Kidney (tissue), 13 donors: ENCODE measurements at regions not wholly inside any gene's neighbourhood (a gene's known extent, or its start where the extent isn't known, plus 50 kb on each side); places are given as distances from the start of the nearest gene placed in this dataset.

ENCODE experiments used
- DNase-seq, 5 donors: peaks; one replicate each; pipeline ENCODE4 v3.0.0-alpha.2; 2013 to 2020
- FAIRE-seq: peaks from 2 replicates; lab custom pipeline; 2012; peaks lifted over from hg19 to GRCh38; lab: Jason Lieb, UNC
- H3K27ac ChIP-seq, 2 donors: one replicate each; pipeline ENCODE4 v1.7.0; 2013; ENCODE audit warnings: low read depth in 2 of 2, low read length in 2 of 2, inconsistent platforms in 1 of 2
- H3K27me3 ChIP-seq: one replicate; pipeline ENCODE4 v1.7.1; 2013; ENCODE audit warnings: low read length, inconsistent platforms; ENCODE audit not compliant: control insufficient read depth, insufficient read depth
- H3K36me3 ChIP-seq, 3 donors: one replicate each; pipeline versions ENCODE4 v1.7.0 to v1.7.1; 2013; ENCODE audit warnings: low read length in 3 of 3, control low read depth in 1 of 3, inconsistent platforms in 1 of 3; ENCODE audit not compliant: insufficient read depth in 3 of 3, control insufficient read depth in 2 of 3
- H3K4me1 ChIP-seq, 3 donors: one replicate each; pipeline versions ENCODE4 v1.7.0 to v1.7.1; 2013; ENCODE audit warnings: low read length in 3 of 3, inconsistent platforms in 1 of 3, low read depth in 1 of 3; ENCODE audit not compliant: control insufficient read depth in 2 of 3, insufficient read depth in 2 of 3
- H3K4me3 ChIP-seq, 3 donors: one replicate each; pipeline versions ENCODE4 v1.7.0 to v1.8.1; 2013; ENCODE audit warnings: low read length in 3 of 3, control low read depth in 1 of 3, inconsistent platforms in 1 of 3
- H3K9ac ChIP-seq, 3 donors: one replicate each; pipeline versions ENCODE4 v1.7.0 to v1.7.1; 2013; ENCODE audit warnings: low read length in 3 of 3, control low read depth in 1 of 3, inconsistent platforms in 1 of 3
- H3K9me3 ChIP-seq, 3 donors: one replicate each; pipeline versions ENCODE4 v1.7.0 to v1.7.1; 2013; ENCODE audit warnings: low read length in 3 of 3, control low read depth in 1 of 3, inconsistent platforms in 1 of 3; ENCODE audit not compliant: control insufficient read depth in 2 of 3, insufficient read depth in 1 of 3
- CTCF ChIP-seq: IDR thresholded peaks from 3 replicates; pipeline ENCODE4 v1.5.1; 2012; ENCODE audit warnings: mild to moderate bottlenecking, moderate library complexity, borderline replicate concordance; ENCODE audit not compliant: insufficient read depth; ENCODE audit errors: extremely low read depth
- intact Hi-C: fragments of 100-400 bp; cut with DNase I; formaldehyde crosslinking; loops from one replicate; pipeline ENCODE4 v1.11.1; 2022
- donor health status: control.
- donor health status: control.
- donor health status: control.
- donor health status: control.
- donor health status: control.
- donor health status: DM: yes; HTN: yes; CAD: no.
- donor health status: Normal renal cell carcinoma (clear cell type).

DNA sequence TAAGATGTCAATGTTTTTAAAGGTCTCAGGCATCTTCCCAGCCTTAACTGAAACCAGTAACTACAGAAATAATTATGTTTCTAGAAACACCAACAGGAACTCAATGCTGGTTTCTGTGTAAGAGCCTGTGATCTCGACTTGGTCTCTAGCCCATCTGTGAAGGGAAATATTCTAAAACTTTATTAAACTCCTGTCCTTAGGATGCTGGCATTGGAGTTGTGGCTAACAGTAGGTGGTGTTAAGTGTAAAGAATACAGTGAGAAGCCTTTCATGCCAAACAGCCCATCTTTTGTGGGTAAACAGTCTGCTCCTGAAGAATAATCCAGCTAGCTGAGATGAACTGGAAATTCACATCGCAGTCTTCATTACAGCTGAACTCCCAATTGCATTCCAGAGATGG, 133.2 kb downstream of the ADAMTS15 start:
- TF ChIP-seq CTCF = no peak
- Histone ChIP-seq H3K9ac (no peak overlapping the region), H3K4me3 (no peak overlapping the region), H3K27me3 (no peaks in the 10 kb centered on the region), H3K4me1 (peaks cover 0 to 3% (median 0%) of the 10 kb centered on the region in 3 donors), H3K9me3 (no peaks in the 10 kb centered on the region), H3K27ac (no peak overlapping the region), H3K36me3 (no peaks in the 10 kb centered on the region)
- no peak for FAIRE-seq
- intact Hi-C loops = no loop called here
- DNase-seq = no peak

- FAIRE-seq (no peak), DNase-seq (no peak)
- Histone ChIP-seq H3K9me3 (no peaks in the 10 kb centered on the region), H3K4me3 (no peak overlapping the region), H3K9ac (no peak overlapping the region), H3K4me1 (peaks cover 0 to 3% (median 0%) of the 10 kb centered on the region in 3 donors), H3K27ac (no peak overlapping the region), H3K27me3 (no peaks in the 10 kb centered on the region), H3K36me3 (no peaks in the 10 kb centered on the region)
- intact Hi-C loops = no loop called here
- TF ChIP-seq CTCF = no peak
Observed at GRCh38 chr11:130582176-130582575, 133.7 kb downstream of the ADAMTS15 start.

- no peak for DNase-seq
- Histone ChIP-seq H3K27ac (no peak overlapping the region), H3K9ac (no peak overlapping the region), H3K9me3 (no peaks in the 10 kb centered on the region), H3K4me1 (peaks cover 0 to 3% (median 0%) of the 10 kb centered on the region in 3 donors), H3K4me3 (no peak overlapping the region), H3K27me3 (no peaks in the 10 kb centered on the region), H3K36me3 (no peaks in the 10 kb centered on the region)
- FAIRE-seq = no peak
- intact Hi-C loops = no loop called here
- TF ChIP-seq CTCF = no peak
Observed at GRCh38 chr11:130582981-130583380, 134.5 kb downstream of the ADAMTS15 start.

- no peak overlapping the region for H3K27ac ChIP-seq
- DNase-seq (no peak), FAIRE-seq (no peak)
- no peak overlapping the region for H3K4me3 ChIP-seq
- no peak for TF ChIP-seq CTCF
- no peaks in the 10 kb centered on the region for H3K36me3 ChIP-seq
- peaks cover 0 to 3% (median 0%) of the 10 kb centered on the region in 3 donors for H3K4me1 ChIP-seq
- H3K27me3 ChIP-seq = no peaks in the 10 kb centered on the region
- H3K9ac ChIP-seq = no peak overlapping the region
- intact Hi-C loops = no loop called here
- H3K9me3 ChIP-seq = no peaks in the 10 kb centered on the region
Observed at GRCh38 chr11:130583801-130584211, 135.4 kb downstream of the ADAMTS15 start.
